ENCODE measurements at regions not wholly inside any gene's neighbourhood (a gene's known extent, or its start where the extent isn't known, plus 50 kb on each side); places are given as distances from the start of the nearest gene placed in this dataset.
"Not testable (repeated sequence)": the region's sequence is repeated elsewhere in the genome, so short reads cannot be mapped to it uniquely, and the experiment has no call there.

DNA sequence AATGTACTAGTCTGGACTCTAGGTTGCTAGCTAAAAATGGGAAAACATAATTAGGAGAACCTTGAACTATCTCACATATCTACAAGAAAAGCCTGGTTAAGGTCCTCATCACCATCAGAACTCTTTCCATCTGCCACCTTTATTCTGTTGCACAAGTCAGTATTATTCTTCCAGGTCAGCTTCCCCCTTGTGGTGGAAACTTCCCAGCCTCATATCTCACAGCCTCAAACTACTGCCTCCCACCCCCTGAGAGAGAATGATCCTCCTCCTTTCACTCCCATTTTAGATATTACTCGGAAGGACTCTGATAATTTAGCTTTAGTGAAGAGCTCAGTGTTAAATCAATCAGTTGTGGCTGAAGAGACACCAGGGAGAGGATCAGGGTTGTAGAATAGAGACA, 197.3 kb downstream of the ZNF92 start:
- TF ChIP-seq, protein P1, sequence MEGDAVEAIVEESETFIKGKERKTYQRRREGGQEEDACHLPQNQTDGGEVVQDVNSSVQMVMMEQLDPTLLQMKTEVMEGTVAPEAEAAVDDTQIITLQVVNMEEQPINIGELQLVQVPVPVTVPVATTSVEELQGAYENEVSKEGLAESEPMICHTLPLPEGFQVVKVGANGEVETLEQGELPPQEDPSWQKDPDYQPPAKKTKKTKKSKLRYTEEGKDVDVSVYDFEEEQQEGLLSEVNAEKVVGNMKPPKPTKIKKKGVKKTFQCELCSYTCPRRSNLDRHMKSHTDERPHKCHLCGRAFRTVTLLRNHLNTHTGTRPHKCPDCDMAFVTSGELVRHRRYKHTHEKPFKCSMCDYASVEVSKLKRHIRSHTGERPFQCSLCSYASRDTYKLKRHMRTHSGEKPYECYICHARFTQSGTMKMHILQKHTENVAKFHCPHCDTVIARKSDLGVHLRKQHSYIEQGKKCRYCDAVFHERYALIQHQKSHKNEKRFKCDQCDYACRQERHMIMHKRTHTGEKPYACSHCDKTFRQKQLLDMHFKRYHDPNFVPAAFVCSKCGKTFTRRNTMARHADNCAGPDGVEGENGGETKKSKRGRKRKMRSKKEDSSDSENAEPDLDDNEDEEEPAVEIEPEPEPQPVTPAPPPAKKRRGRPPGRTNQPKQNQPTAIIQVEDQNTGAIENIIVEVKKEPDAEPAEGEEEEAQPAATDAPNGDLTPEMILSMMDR (IDR thresholded peaks at IDR 0.05): not testable (repeated sequence)
- TF ChIP-seq POLR2AphosphoS5, POLR2A (IDR thresholded peaks at IDR 0.05): not testable (repeated sequence)

Measured in breast epithelium (tissue), 3 donors.